Esophagus squamous epithelium (tissue), 5 donors: ENCODE measurements at regions not wholly inside any gene's neighbourhood (a gene's known extent, or its start where the extent isn't known, plus 50 kb on each side); places are given as distances from the start of the nearest gene placed in this dataset.

Source experiments
- DNase-seq: peaks from one replicate; lab custom pipeline; 2025; lab: John Stamatoyannopoulos, UW
- H3K27ac ChIP-seq, 4 donors: fragments of 200-600 bp; sonication (generic); one replicate each; pipeline ENCODE4 v1.5.1; 2016 to 2019; ENCODE audit warnings: mild to moderate bottlenecking in 1 of 4
- H3K27me3 ChIP-seq, 4 donors: fragments of 200-600 bp; sonication (generic); 1 replicate in 3 of 4; 2 replicates in 1 of 4; pipeline versions ENCODE4 v1.5.1 to v1.6.0; 2017 to 2021; ENCODE audit warnings: antibody characterized with exemption in 1 of 4
- H3K36me3 ChIP-seq, 3 donors: fragments of 200-600 bp; sonication (generic); one replicate each; pipeline ENCODE4 v1.5.1; 2016 to 2019
- H3K4me1 ChIP-seq, 3 donors: fragments of 200-600 bp; sonication (generic); one replicate each; pipeline ENCODE4 v1.5.1; 2017 to 2019
- H3K4me3 ChIP-seq, 4 donors: fragments of 200-600 bp; sonication (generic); 1 replicate in 3 of 4; 2 replicates in 1 of 4; pipeline ENCODE4 v1.5.1; 2016 to 2019; ENCODE audit warnings: mild to moderate bottlenecking in 2 of 4, moderate library complexity in 1 of 4
- H3K9me3 ChIP-seq, 3 donors: fragments of 200-600 bp; sonication (generic); one replicate each; pipeline ENCODE4 v1.5.1; 2016 to 2019
- CTCF ChIP-seq, 6 experiments: fragments of 450-650 bp in 4 of 6; fragments of 200-600 bp in 2 of 6; sonication (generic) in 2 of 6; IDR thresholded peaks; one replicate each; pipeline ENCODE4 v1.5.1; 2016 to 2019; ENCODE audit warnings: antibody characterized with exemption in 6 of 6, mild to moderate bottlenecking in 4 of 6, moderate library complexity in 4 of 6
- POLR2A ChIP-seq, 4 donors: fragments of 450-650 bp; IDR thresholded peaks; one replicate each; pipeline ENCODE4 v1.6.1; 2017; ENCODE audit warnings: antibody characterized with exemption in 4 of 4, mild to moderate bottlenecking in 4 of 4, moderate library complexity in 3 of 4
- WGBS, 2 donors: methylation state at CpG; one replicate each; pipeline ENCODE4 v1.1.5; 2018; 5-methylcytosine and 5-hydroxymethylcytosine counted together
- intact Hi-C: fragments of 100-400 bp; cut with DNase I; formaldehyde crosslinking; loops from one replicate; pipeline ENCODE4 v1.15.0; 2022
- donor health status: DM: yes; HTN: yes; CAD: no.

DNA sequence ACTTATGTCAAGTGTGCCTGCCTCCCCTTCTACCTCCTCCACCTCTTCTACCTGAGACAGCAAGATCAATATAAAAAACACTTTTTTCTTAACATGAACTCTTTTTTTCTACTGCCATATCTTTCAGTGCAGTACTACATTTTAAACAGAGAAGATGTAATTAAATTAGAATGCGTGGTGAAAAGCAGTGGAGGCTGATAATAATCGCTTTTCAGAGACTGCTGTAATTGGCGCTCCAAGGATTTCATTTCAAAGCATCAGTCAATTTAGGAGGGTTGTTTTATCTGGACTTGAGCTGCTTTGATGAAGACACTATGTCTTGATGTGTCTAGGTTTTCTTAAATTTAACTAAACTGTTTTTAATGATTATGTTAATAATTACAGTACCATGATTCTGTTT, 85.3 kb upstream of the CRBN start:
- no peaks in the 10 kb centered on the region for H3K27me3 ChIP-seq
- intact Hi-C loops = no loop called here
- DNase-seq = no peak
- no peaks in the 10 kb centered on the region for H3K4me1 ChIP-seq
- TF ChIP-seq CTCF (IDR thresholded peaks at IDR 0.05) = no peak
- TF ChIP-seq POLR2A (IDR thresholded peaks at IDR 0.05) = no peak
- H3K9me3 ChIP-seq = no peaks in the 10 kb centered on the region
- 85 to 89% methylated on average over 3 of the region's 3 CpGs for WGBS, 2 donors
- no peaks in the 10 kb centered on the region for H3K36me3 ChIP-seq
- no peak overlapping the region for H3K27ac ChIP-seq
- no peak overlapping the region for H3K4me3 ChIP-seq

GRCh38 chr3:3260870-3261269, 81.4 kb upstream of the CRBN start:
- Histone ChIP-seq H3K27me3 (no peaks in the 10 kb centered on the region), H3K36me3 (no peaks in the 10 kb centered on the region), H3K9me3 (no peaks in the 10 kb centered on the region), H3K4me1 (no peaks in the 10 kb centered on the region), H3K27ac (no peak overlapping the region), H3K4me3 (no peak overlapping the region)
- intact Hi-C loops = no loop called here
- TF ChIP-seq CTCF (IDR thresholded peaks at IDR 0.05) (no peak), POLR2A (IDR thresholded peaks at IDR 0.05) (no peak)
- no peak for DNase-seq

- Histone ChIP-seq H3K27me3 (no peaks in the 10 kb centered on the region), H3K36me3 (no peaks in the 10 kb centered on the region), H3K4me1 (no peaks in the 10 kb centered on the region), H3K27ac (no peak overlapping the region), H3K9me3 (no peaks in the 10 kb centered on the region), H3K4me3 (no peak overlapping the region)
- WGBS, 2 donors = 57 to 76% methylated on average over 3 of the region's 3 CpGs
- no peak for DNase-seq
- intact Hi-C loops = no loop called here
- TF ChIP-seq POLR2A (IDR thresholded peaks at IDR 0.05) (no peak), CTCF (IDR thresholded peaks at IDR 0.05) (no peak)
Observed at GRCh38 chr3:3259181-3259580, 79.7 kb upstream of the CRBN start.

GRCh38 chr3:3258281-3258680, 78.8 kb upstream of the CRBN start:
- intact Hi-C loops = no loop called here
- H3K27me3 ChIP-seq = no peaks in the 10 kb centered on the region
- WGBS, 2 donors = 41 to 74% methylated on average over 3 of the region's 3 CpGs

GRCh38 chr3:3241596-3241995, 62.1 kb upstream of the CRBN start:
- no peak for DNase-seq
- Histone ChIP-seq H3K4me3 (no peak overlapping the region), H3K4me1 (no peaks in the 10 kb centered on the region), H3K9me3 (no peaks in the 10 kb centered on the region), H3K27ac (no peak overlapping the region), H3K27me3 (no peaks in the 10 kb centered on the region), H3K36me3 (no peaks in the 10 kb centered on the region)
- intact Hi-C loops = no loop called here
- no peak for TF ChIP-seq CTCF (IDR thresholded peaks at IDR 0.05)
- TF ChIP-seq POLR2A (IDR thresholded peaks at IDR 0.05) = no peak
- WGBS, 2 donors = 71 to 72% methylated on average over 4 of the region's 4 CpGs

More at GRCh38 chr3:3258281-3258680, 78.8 kb upstream of the CRBN start:
- Histone ChIP-seq H3K4me1 (no peaks in the 10 kb centered on the region), H3K9me3 (no peaks in the 10 kb centered on the region), H3K36me3 (no peaks in the 10 kb centered on the region), H3K27ac (no peak overlapping the region), H3K4me3 (no peak overlapping the region)
- TF ChIP-seq POLR2A (IDR thresholded peaks at IDR 0.05) (no peak), CTCF (IDR thresholded peaks at IDR 0.05) (no peak)
- no peak for DNase-seq
